HG03135 (cell line): ENCODE measurements at regions not wholly inside any gene's neighbourhood (a gene's known extent, or its start where the extent isn't known, plus 50 kb on each side); places are given as distances from the start of the nearest gene placed in this dataset.
A peak's percentile ranks its signal among the peaks of the same experiment; 100 is the strongest.
"Not testable (repeated sequence)": the region's sequence is repeated elsewhere in the genome, so short reads cannot be mapped to it uniquely, and the experiment has no call there.

Experiments
- ATAC-seq: cut with Tn5 transposase; IDR thresholded peaks from one replicate; pipeline ENCODE4 v1.9.1; 2021; ENCODE audit warnings: mild to moderate bottlenecking, moderate library complexity; ENCODE audit not compliant: unreplicated experiment

DNA sequence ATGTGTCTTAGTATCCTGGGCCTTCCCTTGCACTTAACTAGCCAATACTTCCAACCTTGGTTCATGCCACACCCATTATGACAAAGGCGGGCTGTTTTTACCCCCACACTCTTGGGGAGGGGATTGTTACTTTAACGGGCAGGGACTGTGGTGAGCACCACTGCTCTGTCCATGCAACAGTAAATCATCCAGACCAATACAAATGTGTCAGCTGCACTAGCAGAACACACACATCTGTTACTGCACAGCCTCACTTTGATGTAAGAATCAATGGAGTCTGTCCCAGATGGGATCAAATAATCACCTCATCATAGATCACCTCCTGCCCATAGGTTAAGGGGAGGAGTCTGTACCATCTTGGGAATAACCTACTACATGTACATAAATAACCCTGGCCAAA is 58.1 kb downstream of the NPAP1 start:
- no peak for ATAC-seq

DNA sequence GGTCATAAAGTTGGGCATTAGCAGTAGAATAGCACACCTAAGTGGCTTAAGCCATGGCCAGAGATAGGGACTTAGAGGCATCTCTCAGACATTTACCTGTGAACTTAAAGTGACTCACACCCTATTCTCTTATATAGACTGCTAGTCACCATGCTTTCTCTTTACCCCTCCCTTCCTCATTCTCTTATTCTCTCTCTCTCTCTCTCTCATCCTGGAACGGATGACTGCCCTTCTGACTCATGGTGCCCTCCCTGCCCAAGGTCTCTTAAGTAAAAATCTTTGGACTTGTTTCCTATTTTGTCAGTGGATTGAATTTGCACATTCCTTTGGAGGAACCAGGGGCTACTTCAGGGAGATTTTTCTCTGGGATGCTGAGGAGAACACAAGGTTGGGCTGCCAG is 58.8 kb downstream of the NPAP1 start:
- no peak for ATAC-seq

DNA sequence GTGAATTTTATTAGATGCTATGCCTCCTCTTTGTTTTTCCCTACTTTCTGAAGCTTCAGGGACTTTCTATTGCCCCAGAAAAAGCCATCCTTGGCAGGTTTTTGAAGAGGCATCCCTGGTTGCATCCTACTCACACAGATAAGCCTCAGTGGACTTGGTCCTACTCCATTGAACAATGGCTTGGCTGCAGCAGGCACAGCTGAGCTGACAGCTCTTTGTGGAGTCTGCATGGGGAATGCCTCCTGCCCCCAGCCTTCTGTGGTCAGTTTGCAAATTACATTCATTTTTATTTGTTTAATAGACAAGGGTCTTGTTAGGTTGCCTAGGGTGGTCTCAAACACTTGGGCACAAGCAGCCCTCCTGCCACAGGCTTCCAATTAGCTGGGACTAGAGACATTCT is 69.7 kb downstream of the NPAP1 start:
- no peak for ATAC-seq

DNA sequence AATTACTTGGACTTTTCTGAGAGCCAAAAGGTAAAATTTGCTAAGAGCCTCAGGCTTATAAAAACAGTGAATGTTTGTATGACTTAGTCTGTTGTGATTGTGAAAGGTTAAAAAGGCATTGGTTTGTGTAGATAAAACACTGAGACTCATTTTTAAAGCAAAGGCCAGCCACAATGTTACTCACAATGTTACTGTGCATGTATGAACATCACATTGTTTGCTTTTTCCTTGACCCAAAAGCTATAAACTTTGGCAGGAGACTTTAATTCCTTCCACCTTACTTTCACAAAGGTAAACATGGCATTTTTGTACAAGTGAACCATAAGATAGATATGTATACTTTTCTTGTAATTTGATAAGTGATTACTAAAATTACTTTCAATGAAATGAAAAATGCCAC is 70.5 kb downstream of the NPAP1 start:
- ATAC-seq: no peak

DNA sequence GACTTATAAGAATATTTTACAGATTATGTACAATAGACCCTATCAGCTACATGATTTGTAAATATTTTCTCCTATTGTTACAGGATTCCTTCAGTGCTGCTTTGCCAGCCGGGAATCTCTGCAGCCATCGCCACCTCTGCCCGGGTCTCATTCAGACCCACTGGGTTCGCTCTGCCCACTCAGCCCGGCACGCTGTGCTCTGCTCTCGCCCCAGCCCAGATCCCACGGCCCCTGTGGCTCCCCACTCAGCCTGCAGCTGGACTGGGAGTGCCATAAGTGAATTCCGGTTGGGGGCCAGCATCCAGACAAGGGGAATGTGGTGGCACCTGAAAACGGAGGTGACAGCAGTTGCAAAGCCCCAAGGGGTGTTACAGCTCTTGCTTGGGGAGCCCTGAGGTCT is 71.8 kb downstream of the NPAP1 start:
- ATAC-seq: no peak

DNA sequence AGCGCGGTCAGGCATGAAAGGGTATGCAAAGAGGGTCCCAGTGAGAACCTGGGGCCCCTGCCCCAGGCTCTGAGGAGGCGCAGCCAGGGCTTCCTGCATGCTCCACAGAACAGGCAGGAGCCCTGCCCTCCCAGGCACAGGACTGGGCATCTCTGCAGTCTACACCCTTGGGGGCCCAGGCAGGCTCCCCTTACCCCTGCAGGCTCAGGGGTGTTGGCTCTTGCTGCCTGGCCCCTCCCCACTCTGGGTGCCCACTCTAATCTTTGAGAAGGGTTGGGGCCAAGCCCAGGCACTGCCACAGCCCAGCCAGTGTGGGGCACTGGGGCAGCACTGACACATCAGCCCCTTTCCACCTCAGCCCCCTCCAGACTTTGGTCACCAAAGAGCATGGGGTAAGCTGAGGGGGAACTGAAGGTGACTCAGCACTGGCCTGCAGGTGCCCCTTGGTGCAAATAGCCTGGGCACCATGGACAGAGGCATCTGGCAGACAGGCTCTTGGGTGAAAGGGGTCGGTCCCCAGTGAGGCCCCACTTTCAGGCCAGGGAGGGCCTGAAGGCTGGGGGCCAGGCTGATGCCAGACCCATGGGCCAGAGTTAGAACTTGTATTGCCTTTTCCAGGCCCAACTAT is 73.4 kb downstream of the NPAP1 start:
- no peak for ATAC-seq

DNA sequence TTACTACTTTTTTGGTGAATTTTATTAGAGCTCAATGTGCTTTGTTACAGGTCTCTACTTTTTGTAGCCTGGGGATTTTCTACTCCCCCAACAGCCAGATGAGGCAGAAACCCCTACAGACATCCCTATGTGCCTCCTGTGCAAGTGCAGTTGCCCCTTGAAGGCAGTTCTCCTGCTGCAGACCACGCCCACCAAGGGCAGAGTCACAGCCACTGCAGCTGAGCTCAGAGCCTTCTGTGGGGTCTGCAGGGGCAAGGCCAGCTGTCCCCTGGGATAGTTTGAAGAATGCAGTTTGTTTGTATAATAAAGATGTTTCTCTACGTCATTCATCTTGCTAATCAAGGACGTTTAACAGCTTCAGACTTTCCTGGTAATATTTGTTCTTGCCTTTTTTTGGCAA is 76.8 kb downstream of the NPAP1 start:
- no peak for ATAC-seq

DNA sequence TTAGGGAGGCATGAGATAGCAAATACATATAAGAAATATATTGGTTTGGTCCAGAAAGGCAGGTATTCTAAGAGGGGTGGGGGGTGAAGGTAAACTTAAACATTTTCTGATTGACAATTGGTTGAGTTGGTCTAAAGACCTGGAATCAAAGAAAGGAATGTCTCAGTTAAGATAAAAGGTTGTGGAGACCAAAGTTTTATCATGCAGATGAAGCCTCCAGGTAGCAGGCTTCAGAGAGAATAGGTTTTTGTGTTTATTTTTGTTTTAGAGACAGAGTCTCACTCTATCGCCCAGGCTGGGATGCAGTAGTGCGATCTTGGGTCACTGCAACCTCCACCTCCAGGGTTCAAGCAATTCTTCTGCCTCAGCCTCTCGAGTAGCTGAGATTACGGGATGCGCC is 80.5 kb downstream of the NPAP1 start:
- ATAC-seq: no peak

DNA sequence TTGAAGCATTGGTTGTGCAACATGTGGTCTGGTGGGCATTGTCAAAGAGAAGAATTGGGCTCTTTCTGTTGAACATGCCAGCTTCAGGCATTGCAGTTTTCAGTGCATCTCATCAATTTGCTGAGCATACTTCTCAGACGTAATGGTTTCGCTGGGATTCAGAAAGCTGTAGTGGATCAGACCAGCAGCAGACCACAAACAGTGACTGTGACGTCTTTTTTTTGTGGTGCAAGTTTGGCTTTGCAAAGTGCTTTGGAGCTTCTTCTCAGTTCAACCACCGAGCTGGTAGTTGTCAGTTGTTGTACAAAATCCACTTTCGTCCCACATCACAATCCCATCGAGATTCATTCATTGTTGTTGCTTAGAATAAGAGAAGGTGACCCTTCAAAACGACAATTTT is 84.5 kb downstream of the NPAP1 start:
- no peak for ATAC-seq

DNA sequence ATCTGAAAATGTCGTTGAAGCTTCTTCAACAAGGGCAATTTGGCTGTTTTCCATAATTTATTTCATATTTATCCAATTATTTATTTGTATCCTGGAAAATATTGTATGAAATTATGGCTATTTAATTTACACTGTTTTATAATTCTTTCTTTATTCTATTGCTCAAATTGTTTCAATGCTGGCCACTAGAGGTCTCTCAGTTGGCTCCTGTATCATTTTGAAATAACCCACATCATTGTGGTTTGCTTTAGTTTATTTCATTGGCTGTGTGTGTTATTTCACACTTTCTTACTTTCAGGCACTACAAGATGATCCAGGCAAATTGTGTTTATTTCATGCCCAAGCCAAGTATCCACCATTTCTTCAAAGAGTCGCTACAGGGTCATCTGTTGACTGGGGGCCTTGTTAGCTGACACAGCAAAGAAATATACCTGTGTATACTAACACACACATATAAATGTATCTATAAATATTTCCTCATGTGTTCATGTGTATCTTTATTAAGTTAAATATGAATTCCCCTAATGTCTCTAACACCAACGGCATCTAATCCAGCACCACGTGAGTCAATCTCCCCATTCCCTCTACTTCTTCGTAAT is 86.2 kb downstream of the NPAP1 start:
- ATAC-seq: no peak

DNA sequence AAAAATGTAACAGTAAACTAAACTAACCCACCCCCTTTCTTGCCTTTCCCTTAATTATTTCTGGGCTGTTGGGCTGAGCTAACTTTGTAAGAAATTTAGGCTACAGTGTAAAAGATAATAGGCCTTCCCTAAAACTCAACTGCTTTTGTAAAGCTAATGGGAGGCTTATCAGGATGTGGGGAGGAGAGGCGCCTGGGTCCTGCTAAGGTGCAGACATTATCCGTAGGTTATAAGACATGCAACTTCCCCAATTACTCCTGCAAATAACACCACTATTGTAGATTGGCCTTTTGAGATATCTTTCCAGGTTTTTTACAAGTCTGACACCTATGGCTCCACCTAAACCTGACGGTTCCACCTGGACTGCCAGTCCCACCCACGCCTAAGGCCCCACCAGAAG is 88.3 kb downstream of the NPAP1 start:
- ATAC-seq: no peak

DNA sequence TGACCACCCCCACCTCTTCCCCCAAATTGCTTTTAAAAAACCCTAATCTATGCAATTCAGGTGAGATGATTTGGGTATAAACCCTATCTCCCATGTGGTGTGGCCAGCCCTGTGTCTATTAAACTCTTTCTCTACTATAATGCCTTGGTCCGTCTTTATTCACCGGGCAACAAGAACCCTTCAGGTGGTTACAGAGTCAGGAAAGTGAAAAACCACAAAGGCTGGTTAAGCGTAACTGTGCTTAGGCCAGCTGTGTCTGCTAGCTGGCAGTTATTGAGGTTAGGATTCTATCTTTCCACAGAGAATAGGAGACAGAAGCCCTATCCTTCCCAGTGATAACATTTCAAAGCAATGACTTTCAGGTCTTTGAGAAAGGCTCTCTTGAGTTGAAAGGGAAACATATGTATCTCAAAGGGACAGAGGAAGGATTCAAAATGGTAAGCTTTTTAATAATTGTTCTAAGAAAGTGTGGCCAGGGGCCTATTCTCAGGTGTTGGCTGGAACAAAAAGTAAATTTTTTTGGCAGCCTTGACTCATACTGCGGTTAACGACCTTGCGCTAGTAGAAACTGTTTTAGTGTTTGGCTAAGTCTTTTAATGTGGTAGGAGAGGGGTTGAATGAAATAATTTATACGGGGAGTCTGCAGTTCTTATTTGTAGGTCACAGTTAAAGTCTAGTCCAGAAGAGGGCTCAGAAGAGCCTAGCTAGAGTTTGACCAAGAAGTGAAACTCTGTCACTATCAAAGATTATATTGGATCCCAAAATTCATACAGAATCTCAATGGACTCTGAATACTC is 89.0 kb downstream of the NPAP1 start:
- no peak for ATAC-seq

DNA sequence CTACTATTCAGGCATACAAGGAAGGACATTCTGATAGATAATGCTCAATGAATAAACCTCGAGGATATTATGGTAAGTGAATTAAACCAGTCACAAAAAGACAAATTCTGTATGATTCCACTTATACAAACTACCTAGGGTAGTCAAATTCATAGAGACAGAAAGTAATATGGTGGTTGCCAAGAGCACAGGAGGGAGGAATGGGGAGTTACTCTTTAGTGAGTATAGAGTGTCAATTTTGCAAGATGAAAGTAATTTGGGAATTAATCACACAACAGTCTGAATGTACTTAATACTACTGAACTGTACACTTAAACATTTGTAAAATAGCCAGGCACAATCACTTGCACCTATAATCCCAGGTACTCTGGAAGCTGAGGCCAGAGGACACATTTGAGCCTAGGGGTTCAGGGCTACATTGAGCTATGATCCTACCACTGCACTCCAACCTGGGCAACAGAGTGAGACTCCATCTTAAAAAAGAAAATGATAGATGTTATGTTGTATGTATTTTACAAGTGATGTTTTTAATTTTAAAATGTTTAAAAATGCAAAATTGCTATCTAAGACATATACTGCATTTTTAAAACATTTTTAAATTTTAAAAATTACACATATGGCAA is 91.0 kb downstream of the NPAP1 start:
- ATAC-seq: no peak

DNA sequence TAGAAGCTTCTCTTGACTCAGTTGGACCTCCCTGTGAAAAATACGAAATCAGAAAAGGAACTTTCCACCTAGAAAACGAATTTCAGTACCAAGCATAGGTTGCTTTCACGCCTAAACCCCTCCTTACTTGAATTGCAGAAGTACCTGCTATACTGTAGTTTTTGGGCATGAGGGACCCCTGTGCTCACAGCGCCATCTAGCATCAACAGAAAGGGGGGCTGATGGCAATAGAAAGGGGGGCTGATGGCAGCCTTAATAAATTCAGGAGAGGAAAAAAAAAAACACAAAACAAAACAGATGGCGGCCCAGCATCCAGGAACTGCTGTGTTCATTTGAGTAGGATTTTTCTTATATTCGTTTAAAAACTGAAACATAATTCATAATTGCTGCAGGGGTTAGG is 96.7 kb downstream of the NPAP1 start:
- no peak for ATAC-seq

DNA sequence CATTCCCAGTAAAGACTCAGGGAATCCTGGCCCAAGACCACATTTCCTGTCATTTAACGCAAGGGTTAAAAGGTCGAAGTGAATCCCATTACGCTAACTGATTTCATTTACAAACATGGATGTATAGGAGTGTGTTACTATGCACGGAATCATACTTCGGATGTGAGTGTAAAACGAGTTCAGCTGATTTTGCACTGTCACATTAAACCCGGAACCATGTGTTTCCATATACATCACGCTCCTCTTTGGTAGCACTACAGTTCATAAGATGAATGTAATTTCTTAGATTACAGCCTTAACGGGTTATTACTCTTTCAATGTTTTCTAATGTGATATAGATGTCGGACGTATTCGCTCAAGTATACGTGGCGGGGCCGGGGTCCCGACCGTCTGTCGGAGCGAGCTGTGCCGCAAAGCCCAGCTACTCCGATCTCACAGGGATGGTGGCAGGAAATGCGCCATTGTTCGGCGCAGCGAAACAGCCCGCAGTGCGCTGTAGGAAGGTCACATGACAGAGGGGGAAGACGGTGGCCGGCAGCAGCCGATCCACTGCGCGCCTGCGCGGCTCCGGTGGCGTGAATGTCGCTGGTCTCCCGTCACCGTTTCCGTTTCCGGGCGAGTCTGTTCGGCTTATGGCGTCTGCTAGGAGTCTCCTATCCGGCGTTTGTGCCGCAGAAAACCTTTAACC is 97.3 kb downstream of the NPAP1 start:
- peak; percentile 62 for ATAC-seq

DNA sequence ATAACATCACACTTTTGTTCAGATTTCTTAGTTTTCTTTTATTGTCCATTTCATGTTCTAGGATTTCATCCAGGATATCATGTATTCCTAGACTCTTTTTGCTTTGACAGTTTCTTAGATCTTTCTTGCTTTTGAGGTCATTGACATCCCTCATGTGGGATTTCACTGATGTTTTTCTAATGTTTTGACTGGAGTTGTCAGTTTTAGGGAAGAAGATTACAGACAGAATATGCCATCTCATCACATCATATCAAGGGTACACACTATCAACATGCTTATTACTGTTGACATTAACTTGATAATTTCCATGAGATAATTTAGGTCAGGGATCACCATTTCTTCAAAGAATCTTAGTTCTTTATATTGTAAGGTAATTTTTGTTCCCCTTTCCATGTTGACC is 101.7 kb downstream of the NPAP1 start:
- ATAC-seq: no peak

DNA sequence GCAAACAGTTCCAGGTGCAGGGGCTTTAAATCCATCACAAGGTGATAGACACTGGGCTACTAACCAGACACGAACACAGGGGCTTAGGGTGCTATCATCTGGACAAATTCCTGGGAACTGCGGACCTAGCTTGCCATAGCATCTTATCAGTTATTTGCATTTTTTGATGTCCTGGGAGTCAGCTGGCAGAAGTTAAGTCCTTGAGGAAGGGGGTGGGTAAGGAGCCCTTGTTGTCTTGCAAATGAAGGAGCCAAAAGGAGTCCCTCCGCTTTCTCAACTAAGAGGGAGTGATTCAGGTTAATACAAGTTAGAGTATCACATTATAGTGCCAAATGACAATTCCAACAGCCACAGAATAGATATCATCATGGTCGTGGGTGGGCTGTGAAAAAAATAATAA is 108.9 kb downstream of the NPAP1 start:
- no peak for ATAC-seq

DNA sequence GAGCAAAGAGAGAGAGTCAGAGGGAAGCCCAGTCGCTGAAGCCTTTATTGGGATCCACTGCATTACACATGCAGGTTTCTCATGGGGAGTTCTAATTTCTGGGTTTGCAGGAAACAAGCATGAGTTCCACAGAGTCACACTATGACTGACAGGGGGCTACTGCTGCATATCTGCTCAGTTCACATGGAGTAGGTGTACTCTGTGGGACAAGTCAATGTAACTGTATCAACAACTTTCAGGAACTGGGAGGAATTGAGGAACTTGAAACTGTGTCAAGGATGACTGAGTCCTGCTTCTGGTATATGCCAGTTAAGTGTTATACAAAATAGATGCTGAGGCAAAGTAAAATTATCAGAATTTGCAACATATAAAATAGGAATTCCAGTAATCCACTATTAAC is 110.8 kb downstream of the NPAP1 start:
- ATAC-seq: no peak

DNA sequence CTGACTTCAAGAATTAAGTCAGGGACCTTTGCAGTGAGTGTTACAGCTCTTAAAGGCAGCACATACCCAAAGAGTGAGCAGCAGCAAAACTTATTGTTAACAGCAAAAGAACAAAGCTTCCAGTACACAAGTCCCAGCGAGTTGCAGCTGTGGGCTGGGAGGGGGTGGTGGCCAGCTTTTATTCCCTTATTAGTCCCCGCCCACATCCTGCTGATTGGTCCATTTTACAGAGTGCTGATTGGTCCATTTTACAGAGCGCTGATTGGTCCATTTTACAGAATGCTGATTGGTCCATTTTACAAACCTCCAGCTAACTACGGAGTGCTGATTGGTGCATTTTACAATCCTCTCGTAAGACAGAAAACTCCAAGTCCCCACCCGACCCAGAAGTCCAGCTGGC is 127.0 kb downstream of the NPAP1 start:
- not testable (repeated sequence) for ATAC-seq

DNA sequence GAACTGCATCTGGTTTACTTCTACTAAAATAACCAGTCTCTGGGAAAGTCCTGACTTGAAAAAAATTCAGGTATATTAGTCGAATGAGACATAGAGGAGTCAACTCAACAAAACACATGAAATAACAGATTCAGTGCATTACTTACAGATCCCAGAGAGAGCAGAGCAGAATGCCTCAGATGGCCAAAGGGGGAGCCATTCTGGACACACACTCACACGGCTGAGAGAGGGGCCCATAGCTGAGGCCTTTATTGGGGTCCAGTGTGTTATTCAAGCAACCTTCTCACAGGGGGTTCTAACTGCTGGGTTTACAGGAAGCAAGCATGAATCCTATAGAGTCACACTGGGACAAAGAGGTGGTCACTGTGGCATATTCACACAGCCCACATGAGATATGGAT is 135.1 kb upstream of the SNRPN start:
- no peak for ATAC-seq

DNA sequence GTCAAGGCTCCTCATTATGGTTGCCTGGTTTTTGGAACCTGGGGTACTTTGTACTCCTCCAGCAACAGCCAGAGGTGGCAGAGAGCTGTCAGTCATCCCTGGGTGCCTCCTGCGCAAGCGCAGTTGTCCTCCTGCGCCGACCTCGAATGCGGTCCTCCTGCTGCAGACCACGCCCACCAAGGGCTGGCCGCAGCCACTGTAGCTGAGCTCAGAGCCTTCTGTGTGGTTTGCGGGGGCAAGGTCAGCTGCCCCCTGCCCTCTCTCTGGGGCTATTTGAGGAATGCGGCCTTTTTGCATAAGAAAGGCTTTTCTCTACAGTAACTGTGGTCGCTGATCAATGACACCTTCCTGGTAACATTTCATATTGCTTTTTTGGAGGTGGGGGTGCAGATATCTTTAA is 131.3 kb upstream of the SNRPN start:
- no peak for ATAC-seq
